Choroid plexus epithelial cell (primary cell): ENCODE measurements at regions not wholly inside any gene's neighbourhood (a gene's known extent, or its start where the extent isn't known, plus 50 kb on each side); places are given as distances from the start of the nearest gene placed in this dataset.

Experiments
- DNase-seq: peaks from one replicate; pipeline ENCODE4 v3.0.0-alpha.2; 2010; ENCODE audit warnings: low read depth
- H3K4me3 ChIP-seq: 2 replicates; pipeline ENCODE4 v1.5.1; 2011; ENCODE audit warnings: low read depth, mild to moderate bottlenecking, control low read depth, low read length, moderate library complexity
- TF ChIP-seq, protein P1 (sequence below): conservative IDR thresholded peaks from 2 replicates; pipeline ENCODE4 v1.5.1; 2011; ENCODE audit warnings: low read depth, mild to moderate bottlenecking, control low read depth, inconsistent platforms, low read length, moderate library complexity

DNA sequence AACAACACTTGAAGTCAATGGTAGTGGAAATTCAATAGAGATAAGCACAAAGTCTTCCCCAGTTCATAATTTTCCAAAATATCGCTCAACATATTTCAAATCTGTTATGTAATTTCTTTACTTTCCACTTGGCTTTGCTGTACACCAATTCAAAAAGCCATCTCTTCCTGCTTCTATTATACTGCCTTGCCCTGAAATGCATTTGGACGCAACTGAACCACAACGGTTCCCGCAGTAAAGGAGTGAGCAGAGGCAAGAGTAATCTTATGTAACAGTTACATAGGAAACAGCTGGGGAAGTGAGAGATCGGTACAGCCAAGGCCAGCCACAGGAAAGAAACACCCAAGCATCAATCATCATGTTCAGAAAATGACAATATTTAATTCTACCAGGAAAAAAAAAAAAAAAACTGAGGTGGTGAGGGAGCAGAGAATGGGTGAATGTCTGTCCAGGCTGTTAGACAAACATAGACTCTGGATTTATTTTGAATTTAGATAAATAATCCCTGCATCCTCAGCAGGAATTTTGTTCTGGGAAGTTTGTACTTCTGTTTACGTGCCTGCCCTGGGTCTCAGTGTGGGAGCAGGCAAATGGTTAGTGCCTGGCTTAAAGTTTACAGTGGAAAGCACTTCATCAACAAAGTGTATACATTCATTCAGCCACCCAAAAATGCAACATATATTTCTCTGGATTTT is 392.2 kb downstream of the ETS1 start:
- H3K4me3 ChIP-seq: no peak overlapping the region
- DNase-seq: peak; percentile 59
- TF ChIP-seq, protein P1, sequence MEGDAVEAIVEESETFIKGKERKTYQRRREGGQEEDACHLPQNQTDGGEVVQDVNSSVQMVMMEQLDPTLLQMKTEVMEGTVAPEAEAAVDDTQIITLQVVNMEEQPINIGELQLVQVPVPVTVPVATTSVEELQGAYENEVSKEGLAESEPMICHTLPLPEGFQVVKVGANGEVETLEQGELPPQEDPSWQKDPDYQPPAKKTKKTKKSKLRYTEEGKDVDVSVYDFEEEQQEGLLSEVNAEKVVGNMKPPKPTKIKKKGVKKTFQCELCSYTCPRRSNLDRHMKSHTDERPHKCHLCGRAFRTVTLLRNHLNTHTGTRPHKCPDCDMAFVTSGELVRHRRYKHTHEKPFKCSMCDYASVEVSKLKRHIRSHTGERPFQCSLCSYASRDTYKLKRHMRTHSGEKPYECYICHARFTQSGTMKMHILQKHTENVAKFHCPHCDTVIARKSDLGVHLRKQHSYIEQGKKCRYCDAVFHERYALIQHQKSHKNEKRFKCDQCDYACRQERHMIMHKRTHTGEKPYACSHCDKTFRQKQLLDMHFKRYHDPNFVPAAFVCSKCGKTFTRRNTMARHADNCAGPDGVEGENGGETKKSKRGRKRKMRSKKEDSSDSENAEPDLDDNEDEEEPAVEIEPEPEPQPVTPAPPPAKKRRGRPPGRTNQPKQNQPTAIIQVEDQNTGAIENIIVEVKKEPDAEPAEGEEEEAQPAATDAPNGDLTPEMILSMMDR: peak; percentile 23

DNA sequence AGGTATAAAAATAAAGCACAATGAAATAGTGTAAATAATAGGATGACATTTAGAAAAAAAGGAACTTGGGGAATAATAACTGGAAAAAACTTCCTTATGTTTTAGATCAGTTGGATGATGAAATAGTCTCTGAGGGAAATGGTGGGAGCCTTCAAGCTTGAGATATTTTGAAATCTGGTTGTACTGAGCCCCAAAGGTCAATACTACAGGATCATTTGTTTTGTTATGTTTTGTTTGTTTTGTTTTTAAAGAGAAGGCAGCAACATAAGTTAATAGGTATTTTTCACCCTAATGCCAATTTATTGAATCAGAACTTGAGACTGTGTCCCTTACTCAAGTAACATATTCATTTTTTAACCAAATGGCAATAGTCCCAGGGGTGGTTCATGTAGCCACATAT is 393.1 kb downstream of the ETS1 start:
- no peak for DNase-seq
- TF ChIP-seq, protein P1: no peak
- H3K4me3 ChIP-seq: no peak overlapping the region

DNA sequence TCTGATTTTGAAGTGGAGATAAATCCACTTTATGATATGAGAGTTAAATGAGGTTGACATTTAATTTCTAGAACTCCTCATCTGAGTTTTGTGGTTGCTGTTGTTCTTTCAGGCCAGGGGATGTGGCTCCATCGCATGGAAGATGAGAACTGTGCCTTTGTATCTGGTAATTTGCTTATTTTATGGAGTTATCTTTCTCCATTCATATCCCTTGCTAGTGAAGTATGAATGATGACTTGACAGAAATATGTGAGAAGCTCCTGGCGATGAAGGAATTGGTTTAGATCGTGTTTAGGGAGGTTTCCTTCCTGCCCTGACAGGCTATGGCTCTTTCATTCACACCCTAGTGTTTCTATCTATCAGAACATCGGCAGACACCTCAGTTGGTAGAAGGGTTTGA is 393.7 kb downstream of the ETS1 start:
- no peak overlapping the region for H3K4me3 ChIP-seq
- TF ChIP-seq, protein P1: no peak
- no peak for DNase-seq

GRCh38 chr11:128190312-128190711 is 397.0 kb downstream of the ETS1 start:
- no peak overlapping the region for H3K4me3 ChIP-seq
- DNase-seq: no peak
- TF ChIP-seq, protein P1: no peak

- DNase-seq: no peak
- TF ChIP-seq, protein P1: no peak
- H3K4me3 ChIP-seq: no peak overlapping the region
Observed at GRCh38 chr11:128189823-128190222, 397.5 kb downstream of the ETS1 start.

GRCh38 chr11:128188346-128189004 is 398.9 kb downstream of the ETS1 start:
- DNase-seq: no peak

More at GRCh38 chr11:128188346-128189004, 398.9 kb downstream of the ETS1 start:
- H3K4me3 ChIP-seq: no peak overlapping the region
- TF ChIP-seq, protein P1: no peak
